EH (cell line): ENCODE measurements at regions not wholly inside any gene's neighbourhood (a gene's known extent, or its start where the extent isn't known, plus 50 kb on each side); places are given as distances from the start of the nearest gene placed in this dataset.
A peak's percentile ranks its signal among the peaks of the same experiment; 100 is the strongest.
"Not testable (repeated sequence)": the region's sequence is repeated elsewhere in the genome, so short reads cannot be mapped to it uniquely, and the experiment has no call there.

Experiments
- DNase-seq: peaks from one replicate; pipeline ENCODE4 v3.0.0-alpha.2; 2015; ENCODE audit warnings: low read depth

DNA sequence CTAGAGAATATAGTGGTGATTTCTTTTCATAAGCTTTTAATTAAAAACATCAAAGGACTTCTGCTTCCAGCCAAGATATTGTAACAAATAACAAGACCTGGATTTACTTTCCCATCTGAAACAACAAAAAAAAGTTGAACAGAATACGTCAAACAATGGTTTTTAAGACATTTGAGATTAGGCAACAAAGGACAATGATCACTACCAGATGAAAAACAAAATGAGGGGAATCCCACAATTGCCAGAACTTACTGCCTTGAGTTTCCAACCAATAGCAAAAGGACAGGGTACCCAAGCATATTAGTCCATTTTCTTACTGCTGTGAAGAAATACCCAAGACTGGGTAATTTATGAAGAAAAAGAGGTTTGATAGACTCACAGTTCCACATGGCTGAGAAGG lies 341.4 kb upstream of the INTU start:
- DNase-seq, result no peak

- DNase-seq, result no peak
Measured at GRCh38 chr4:127293496-127293895, 339.3 kb upstream of the INTU start.

DNA sequence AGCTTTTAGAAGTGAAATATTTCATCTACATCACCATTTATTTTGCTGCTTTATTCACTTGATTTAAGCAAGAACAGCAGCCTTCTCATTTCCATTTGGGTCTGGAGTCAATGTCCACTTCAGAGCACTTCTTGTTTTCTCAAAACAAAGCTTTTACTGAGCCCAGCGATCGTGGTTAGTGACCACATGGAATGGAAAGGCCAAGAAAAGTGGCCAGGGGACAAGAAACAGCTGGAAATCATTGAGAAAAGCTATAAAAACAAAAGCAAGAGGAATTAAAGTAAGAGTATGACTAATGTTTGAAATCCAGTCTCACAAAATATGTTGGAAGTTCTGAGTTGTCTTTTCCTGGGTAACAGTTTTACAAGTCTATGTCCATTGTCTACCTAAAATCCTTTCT lies 328.4 kb upstream of the INTU start:
- peak; percentile 32 for DNase-seq

DNA sequence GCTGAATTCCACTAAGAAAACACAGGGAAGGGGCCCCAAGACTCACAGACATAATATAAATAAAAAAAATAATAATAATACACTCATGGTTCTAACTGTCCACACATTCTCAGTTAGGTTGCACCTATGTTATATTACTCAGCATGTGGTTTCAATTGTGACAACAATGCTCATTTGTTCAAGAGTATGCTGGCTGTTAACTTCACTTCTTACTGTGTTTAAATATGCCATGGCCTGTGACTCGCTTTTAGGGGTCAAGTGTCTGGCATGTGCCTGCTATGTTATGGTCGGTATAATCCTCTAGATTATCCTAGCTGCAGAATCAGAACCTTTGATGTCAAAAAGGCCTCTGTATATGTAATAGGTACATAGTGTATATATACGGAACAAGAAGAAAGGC lies 324.8 kb upstream of the INTU start:
- no peak for DNase-seq

DNA sequence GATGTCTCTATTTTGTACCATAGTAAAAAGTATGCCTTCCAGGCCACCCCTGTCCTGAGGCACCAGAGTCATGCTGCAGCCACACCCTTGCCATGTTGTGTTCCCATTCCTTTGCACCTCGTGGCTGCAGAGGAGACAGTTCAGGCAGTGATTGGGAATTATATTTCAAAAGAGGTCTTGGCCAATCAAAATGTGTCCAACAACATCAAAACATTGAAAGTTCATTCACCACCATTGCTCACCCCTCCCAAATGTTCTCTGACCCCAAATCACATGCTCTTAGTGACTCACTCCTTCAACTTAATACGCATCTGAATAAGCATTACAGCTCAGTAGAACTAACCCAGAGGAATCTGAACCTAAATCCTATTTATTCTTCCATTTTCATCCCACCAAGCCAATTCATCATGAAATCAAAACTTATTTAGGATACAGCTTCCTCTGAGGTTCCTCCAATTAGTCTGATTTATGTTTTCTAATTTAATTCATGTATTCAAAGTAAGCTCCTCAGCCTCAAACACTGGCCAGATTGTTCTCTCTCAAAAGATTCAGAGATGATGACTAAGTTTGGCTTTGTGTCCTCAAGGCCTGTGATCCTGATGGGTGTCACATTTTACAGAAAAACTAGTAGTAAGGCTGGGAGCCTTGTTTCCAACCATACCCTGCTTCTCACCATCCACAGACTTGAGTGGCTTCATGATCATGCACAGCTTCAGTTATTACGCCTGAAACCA lies 323.2 kb upstream of the INTU start:
- DNase-seq, result no peak

GRCh38 chr4:127311371-127311770 lies 321.4 kb upstream of the INTU start:
- no peak for DNase-seq

- no peak for DNase-seq
Measured at GRCh38 chr4:127311924-127312323, 320.8 kb upstream of the INTU start.

- no peak for DNase-seq
Measured at GRCh38 chr4:127313767-127314166, 319.0 kb upstream of the INTU start.

DNA sequence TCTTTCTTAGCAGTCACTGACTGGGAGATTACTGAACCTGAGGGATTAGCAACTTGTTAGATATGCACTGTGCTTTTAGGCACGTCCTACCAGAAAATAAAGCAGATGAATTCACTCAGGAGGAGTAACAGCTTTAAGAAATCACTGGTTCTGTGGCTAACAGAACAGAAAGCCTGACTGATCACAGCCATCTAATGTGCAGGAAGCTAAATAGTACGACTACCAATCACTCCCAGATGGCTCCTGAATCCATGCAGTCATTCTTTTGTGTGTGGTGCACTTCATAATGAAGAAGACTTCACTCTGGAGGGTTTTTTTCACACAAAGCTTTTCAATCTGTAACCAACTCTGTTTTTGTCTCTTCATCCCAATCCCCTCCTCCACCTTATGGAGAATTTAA lies 305.3 kb upstream of the INTU start:
- DNase-seq, result no peak

DNA sequence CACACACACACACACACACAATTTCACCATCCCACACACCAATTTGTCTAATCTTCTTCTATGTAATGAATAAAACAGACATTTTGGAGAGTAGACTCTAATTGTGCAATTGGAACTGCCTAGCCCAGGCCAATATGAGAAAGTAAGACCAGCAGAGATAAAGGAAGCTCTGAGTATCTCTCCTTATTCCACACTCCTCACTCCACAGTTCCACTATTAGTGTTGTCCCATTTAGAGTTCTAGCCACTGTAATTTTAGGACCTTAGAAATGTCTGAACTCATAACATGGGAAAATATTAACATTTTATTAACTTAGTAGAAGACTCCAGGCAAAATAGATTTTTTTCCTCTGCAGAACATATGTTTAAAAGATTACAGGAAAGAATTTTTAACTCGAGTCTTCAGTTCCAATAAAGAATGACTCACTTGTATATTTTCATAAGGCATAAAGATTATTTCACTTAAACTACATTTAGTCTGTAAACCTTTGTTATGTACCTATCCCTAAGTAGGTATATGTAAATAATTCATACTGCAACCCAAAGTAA lies 297.6 kb upstream of the INTU start:
- DNase-seq, result no peak

DNA sequence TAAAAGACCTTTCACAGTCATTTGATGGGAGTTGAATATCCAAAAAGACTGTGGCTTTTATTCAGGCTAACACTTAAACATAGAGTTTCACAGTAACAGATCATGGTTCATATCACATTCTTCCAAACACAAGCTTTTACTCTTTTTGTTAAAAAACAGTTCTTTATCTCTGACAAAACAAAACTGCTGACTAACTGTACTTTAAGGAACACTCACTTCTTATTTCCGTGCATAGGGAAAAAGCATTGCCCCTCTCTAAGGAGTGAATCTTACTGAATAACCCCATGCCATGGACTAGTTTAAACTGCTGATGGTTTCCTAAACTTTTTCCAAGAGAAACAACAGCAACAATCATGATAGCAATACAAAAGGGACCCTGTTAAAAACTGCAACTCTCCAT lies 297.0 kb upstream of the INTU start:
- no peak for DNase-seq

GRCh38 chr4:127343123-127343522 lies 289.6 kb upstream of the INTU start:
- DNase-seq, result not testable (repeated sequence)

- no peak for DNase-seq
Measured at GRCh38 chr4:127344071-127344470, 288.7 kb upstream of the INTU start.

GRCh38 chr4:127347936-127348335 lies 284.8 kb upstream of the INTU start:
- DNase-seq, result no peak

- DNase-seq, result no peak
Measured at GRCh38 chr4:127352220-127353113, 280.3 kb upstream of the INTU start.

DNA sequence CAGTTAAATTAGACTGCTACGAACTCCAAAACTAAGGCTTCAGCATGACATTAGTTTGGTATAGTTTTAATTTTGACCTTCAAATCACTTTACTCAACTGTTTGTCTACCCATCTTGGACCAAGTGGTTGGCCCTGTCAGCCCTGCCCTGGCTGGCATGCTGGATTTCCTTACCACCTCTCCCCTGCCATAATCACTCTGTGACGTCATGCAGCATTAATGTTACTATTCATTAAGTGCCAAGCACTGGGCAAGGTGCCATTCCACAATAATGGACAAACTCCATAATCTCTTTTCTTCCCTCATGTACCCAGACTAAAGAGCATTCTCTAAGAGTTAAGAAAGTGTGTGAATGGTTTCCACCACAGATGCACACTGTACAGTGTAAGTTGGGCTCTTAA lies 277.0 kb upstream of the INTU start:
- no peak for DNase-seq

GRCh38 chr4:127357765-127358164 lies 275.0 kb upstream of the INTU start:
- no peak for DNase-seq

GRCh38 chr4:127362686-127363085 lies 270.1 kb upstream of the INTU start:
- DNase-seq, result no peak

GRCh38 chr4:127364397-127364796 lies 268.4 kb upstream of the INTU start:
- DNase-seq, result no peak

DNA sequence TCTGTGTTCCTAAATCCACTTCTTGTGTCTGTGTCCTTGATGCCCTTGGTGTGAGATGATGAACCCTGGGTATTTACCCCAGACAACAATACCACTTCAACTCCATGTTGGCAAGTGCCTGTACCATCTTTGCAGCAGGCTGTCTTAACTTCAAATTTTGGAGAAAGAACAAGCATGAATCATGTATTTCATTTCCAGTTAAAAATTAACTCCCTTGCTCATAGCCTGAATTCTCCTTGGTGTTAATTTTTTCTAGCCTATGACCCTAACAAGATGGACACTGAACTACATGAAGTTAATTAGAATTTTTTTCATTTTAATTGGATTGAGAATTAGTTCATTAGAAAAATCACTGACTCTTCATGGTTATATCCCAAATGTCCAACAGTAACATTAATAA lies 267.8 kb upstream of the INTU start:
- no peak for DNase-seq

DNA sequence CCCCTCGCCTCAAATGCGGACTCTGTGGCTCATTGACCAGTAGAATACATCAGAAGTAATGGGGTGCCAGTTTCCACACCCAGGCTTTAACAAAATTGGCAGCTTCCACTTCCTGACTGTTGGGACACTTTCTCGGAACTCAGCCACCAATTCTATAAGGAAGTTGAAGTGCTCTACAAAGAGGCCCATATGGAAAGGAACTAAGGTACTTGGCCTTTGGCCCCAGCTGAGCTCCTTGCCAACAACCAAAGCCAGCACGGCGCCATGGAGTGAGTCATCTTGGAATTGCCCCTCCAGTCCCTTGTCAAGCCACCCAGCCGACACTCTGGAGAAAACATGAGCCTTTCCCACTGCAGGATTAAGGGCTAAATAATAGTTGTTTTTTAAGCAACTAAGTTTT lies 262.2 kb upstream of the INTU start:
- no peak for DNase-seq

DNA sequence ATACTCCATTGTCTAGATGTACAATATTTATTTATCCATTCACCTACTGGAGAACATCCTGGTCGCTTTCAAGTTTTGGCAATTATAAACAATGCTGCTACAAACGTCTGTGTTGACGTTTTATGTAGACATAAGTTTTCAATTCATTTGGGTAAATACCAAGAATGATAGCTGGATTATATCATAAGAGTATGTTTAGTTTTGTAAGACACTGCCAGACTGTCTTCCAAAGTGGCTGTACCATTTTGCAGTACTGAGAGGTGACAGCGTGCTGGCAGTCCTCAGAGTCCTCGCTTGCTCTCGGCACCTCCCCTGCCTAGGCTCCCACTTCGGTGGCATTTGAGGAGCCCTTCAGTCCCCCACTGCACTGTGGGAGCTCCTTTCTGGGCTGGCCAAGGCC lies 253.3 kb upstream of the INTU start:
- DNase-seq, result no peak

DNA sequence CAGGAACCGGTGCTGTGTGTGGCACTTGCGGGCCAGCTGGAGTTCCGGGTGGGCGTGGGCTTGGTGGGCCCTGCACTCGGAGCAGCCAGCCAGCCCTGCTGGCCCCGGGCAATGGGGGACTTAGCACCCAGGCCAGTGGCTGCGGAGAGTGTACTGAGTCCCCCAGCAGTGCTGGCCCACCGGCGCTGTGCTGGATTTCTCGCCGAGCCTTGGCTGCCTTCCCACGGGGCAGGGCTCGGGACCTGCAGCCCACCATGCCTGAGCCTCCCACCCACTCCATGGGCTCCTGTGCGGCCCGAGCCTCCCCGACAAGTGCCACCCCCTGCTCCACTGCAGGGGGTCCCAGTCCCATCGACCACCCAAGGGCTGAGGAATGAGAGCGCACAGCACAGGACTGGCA lies 252.8 kb upstream of the INTU start:
- DNase-seq, result not testable (repeated sequence)
